Ovary (tissue), 7 donors: ENCODE measurements at regions not wholly inside any gene's neighbourhood (a gene's known extent, or its start where the extent isn't known, plus 50 kb on each side); places are given as distances from the start of the nearest gene placed in this dataset.

Experiments used
- DNase-seq, 5 donors: peaks; one replicate each; pipeline ENCODE4 v3.0.0-alpha.2; 2019 to 2020
- H3K27ac ChIP-seq, 2 donors: fragments of 200-600 bp; one replicate each; pipeline versions ENCODE4 v1.5.1 to v1.8.0; 2019 to 2022
- H3K27me3 ChIP-seq: fragments of 200-600 bp; one replicate; pipeline ENCODE4 v1.8.0; 2022
- H3K36me3 ChIP-seq: fragments of 200-600 bp; sonication (generic); one replicate; pipeline ENCODE4 v1.5.1; 2019
- H3K4me1 ChIP-seq: one replicate; pipeline ENCODE4 v1.8.1; 2013; ENCODE audit warnings: mild to moderate bottlenecking, moderate library complexity; ENCODE audit not compliant: insufficient read depth
- H3K4me3 ChIP-seq: fragments of 200-600 bp; sonication (generic); one replicate; pipeline ENCODE4 v1.5.1; 2017
- H3K9me3 ChIP-seq, 2 donors: fragments of 200-600 bp in 1 of 2; sonication (generic) in 1 of 2; one replicate each; pipeline versions ENCODE4 v1.5.1 to v1.8.1; 2013 to 2019; ENCODE audit warnings: mild to moderate bottlenecking in 1 of 2, moderate library complexity in 1 of 2
- CTCF ChIP-seq, 3 donors: fragments of 450-650 bp in 2 of 3; fragments of 200-600 bp in 1 of 3; IDR thresholded peaks; one replicate each; pipeline versions ENCODE4 v1.5.1 to v1.8.0; 2016 to 2022; ENCODE audit warnings: antibody characterized with exemption in 3 of 3, mild to moderate bottlenecking in 1 of 3
- EP300 ChIP-seq: sonication (generic); formaldehyde crosslinking; IDR thresholded peaks from one replicate; pipeline ENCODE4 v1.6.1; 2017; ENCODE audit warnings: antibody characterized with exemption
- POLR2A ChIP-seq: fragments of 450-650 bp; IDR thresholded peaks from one replicate; pipeline ENCODE4 v1.6.1; 2017; ENCODE audit warnings: antibody characterized with exemption, mild to moderate bottlenecking, moderate library complexity
- WGBS, 3 donors: extraction: QIAGEN DNeasy Blood & Tissue Kit in 1 of 3; methylation state at CpG; one replicate each; pipeline versions ENCODE4 v1.1.5 to v1.1.7; 2013 to 2017; 5-methylcytosine and 5-hydroxymethylcytosine counted together
- intact Hi-C, 4 donors: fragments of 100-400 bp; cut with DNase I; formaldehyde crosslinking; loops; one replicate each; pipeline versions ENCODE4 v1.11.0 to v1.15.1; 2022 to 2023
- donor health status: DM: no; HTN: no; CAD: no; lungs with moderate emphysema.
- donor health status: DM: no; HTN: no; CAD: no.
- donor health status: Bipolar disorder and iron deficiency.
- donor health status: DM: no; HTN: no; CAD: no.
- donor health status: DM: yes; HTN: yes; CAD: no.

DNA sequence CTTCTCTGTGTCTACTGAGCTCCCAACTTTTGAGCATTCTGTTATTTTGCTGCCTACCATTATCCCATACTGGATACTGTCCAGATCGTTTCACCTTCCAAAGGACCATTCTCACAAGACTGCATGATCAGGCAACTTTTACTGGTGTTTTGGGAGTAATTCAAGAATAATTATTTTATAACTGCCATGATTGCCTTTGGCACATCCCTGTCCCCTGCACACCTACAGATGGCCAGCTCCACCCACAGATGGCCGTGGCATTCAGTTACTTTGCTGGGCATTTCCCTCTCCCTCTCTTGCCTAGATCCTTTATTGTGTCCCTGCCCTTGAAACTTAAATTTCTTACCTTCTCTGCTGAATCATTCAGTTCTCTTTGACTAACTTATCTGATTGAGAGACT, 263.9 kb downstream of the DIPK2A start:
- H3K27me3 ChIP-seq = no peaks in the 10 kb centered on the region
- intact Hi-C loops = no loop called here
- no peak overlapping the region for H3K27ac ChIP-seq
- no peaks in the 10 kb centered on the region for H3K9me3 ChIP-seq
- H3K4me1 ChIP-seq = peaks cover 1% of the 10 kb centered on the region
- TF ChIP-seq POLR2A = no peak
- 97 to 99% (median 97%) methylated on average over 2 of the region's 2 CpGs for WGBS, 3 donors
- no peak for DNase-seq
- no peak overlapping the region for H3K4me3 ChIP-seq
- no peaks in the 10 kb centered on the region for H3K36me3 ChIP-seq

GRCh38 chr3:144237351-144237750, 265.7 kb downstream of the DIPK2A start:
- Histone ChIP-seq H3K4me1 (peaks cover 1% of the 10 kb centered on the region), H3K27me3 (no peaks in the 10 kb centered on the region), H3K4me3 (no peak overlapping the region), H3K27ac (no peak overlapping the region), H3K9me3 (no peaks in the 10 kb centered on the region), H3K36me3 (no peaks in the 10 kb centered on the region)
- DNase-seq = no peak
- 90 to 93% (median 92%) methylated on average over 5 of the region's 5 CpGs for whole genome bisulfite sequencing, 3 donors
- TF ChIP-seq POLR2A = no peak
- no peak for TF ChIP-seq EP300
- intact Hi-C loops = no loop called here

- TF ChIP-seq EP300 (no peak), POLR2A (no peak), CTCF (IDR thresholded peaks at IDR 0.05) (no peak)
- Histone ChIP-seq H3K36me3 (no peaks in the 10 kb centered on the region), H3K4me1 (no peaks in the 10 kb centered on the region), H3K9me3 (no peaks in the 10 kb centered on the region), H3K4me3 (no peak overlapping the region), H3K27me3 (no peaks in the 10 kb centered on the region), H3K27ac (no peak overlapping the region)
- no peak for DNase-seq
- intact Hi-C loops = no loop called here
- WGBS, 3 donors = 43 to 58% (median 50%) methylated on average over 4 of the region's 4 CpGs
Observed at GRCh38 chr3:144241404-144241803, 269.8 kb downstream of the DIPK2A start.

GRCh38 chr3:144242747-144243146, 271.1 kb downstream of the DIPK2A start:
- Histone ChIP-seq H3K4me1 (no peaks in the 10 kb centered on the region), H3K27me3 (no peaks in the 10 kb centered on the region), H3K27ac (no peak overlapping the region), H3K4me3 (no peak overlapping the region), H3K36me3 (no peaks in the 10 kb centered on the region), H3K9me3 (no peaks in the 10 kb centered on the region)
- no peak for DNase-seq
- intact Hi-C loops = no loop called here
- TF ChIP-seq POLR2A (no peak), EP300 (no peak), CTCF (IDR thresholded peaks at IDR 0.05) (no peak)
- 73 to 93% (median 92%) methylated on average over 2 of the region's 2 CpGs for WGBS, 3 donors

- H3K27ac ChIP-seq = no peak overlapping the region
- H3K4me1 ChIP-seq = no peaks in the 10 kb centered on the region
- intact Hi-C loops = no loop called here
- H3K4me3 ChIP-seq = no peak overlapping the region
- DNase-seq = no peak
- no peaks in the 10 kb centered on the region for H3K9me3 ChIP-seq
- no peaks in the 10 kb centered on the region for H3K27me3 ChIP-seq
- TF ChIP-seq POLR2A = no peak
- no peak for TF ChIP-seq CTCF (IDR thresholded peaks at IDR 0.05)
- 79 to 100% (median 84%) methylated on average over 3 of the region's 3 CpGs for WGBS, 3 donors
- H3K36me3 ChIP-seq = no peaks in the 10 kb centered on the region
Observed at GRCh38 chr3:144244662-144245061, 273.0 kb downstream of the DIPK2A start.

- H3K4me1 ChIP-seq = no peaks in the 10 kb centered on the region
- WGBS, 3 donors = 64 to 67% (median 66%) methylated on average over 3 of the region's 3 CpGs
- no peak overlapping the region for H3K27ac ChIP-seq
- H3K4me3 ChIP-seq = no peak overlapping the region
- DNase-seq = no peak
- no peaks in the 10 kb centered on the region for H3K27me3 ChIP-seq
- no peaks in the 10 kb centered on the region for H3K9me3 ChIP-seq
- H3K36me3 ChIP-seq = no peaks in the 10 kb centered on the region
- intact Hi-C loops = no loop called here
- TF ChIP-seq CTCF (IDR thresholded peaks at IDR 0.05) (no peak), POLR2A (no peak), EP300 (no peak)
Observed at GRCh38 chr3:144252896-144253295, 281.3 kb downstream of the DIPK2A start.
